Panc1 (cell line): ENCODE measurements at regions not wholly inside any gene's neighbourhood (a gene's known extent, or its start where the extent isn't known, plus 50 kb on each side); places are given as distances from the start of the nearest gene placed in this dataset.

Source experiments
- ATAC-seq: fragments of 200-7000 bp; cut with Tn5 transposase; 2 replicates; pipeline ENCODE4 v1.9.1; 2020; ENCODE audit warnings: mild to moderate bottlenecking, moderate library complexity
- BruUV-seq: library from RNA; stranded (reverse); fragments of 400-500 nt; replicated peaks from 2 replicates; lab custom pipeline; 2021; lab: Mats Ljungman, UMichigan
- CTCF ChIA-PET: fragments of 300-600 bp; sonication (Branson Sonifier 250); formaldehyde crosslinking; loops from one replicate; lab custom pipeline; 2022; ENCODE audit warnings: antibody characterized with exemption; lab: Charles Lee
- POLR2A ChIA-PET: fragments of 300-600 bp; sonication (Branson Sonifier 250); formaldehyde crosslinking; loops from one replicate; lab custom pipeline; 2022; ENCODE audit warnings: antibody characterized with exemption; lab: Charles Lee
- DNase-seq: peaks from one replicate; pipeline ENCODE4 v3.0.0-alpha.2; 2010; ENCODE audit warnings: low read depth, low spot score
- H3K27ac ChIP-seq: 2 replicates; pipeline ENCODE4 v1.5.1; 2011; ENCODE audit warnings: mild to moderate bottlenecking, low read length, inconsistent platforms
- H3K27me3 ChIP-seq: fragments of 200-500 bp; sonication (Bioruptor generic); 2 replicates; pipeline ENCODE4 v1.6.0; 2014; ENCODE audit warnings: low read length, inconsistent platforms; ENCODE audit not compliant: control insufficient read depth, insufficient read depth
- H3K36me3 ChIP-seq: fragments of 200-500 bp; sonication (Bioruptor generic); 2 replicates; pipeline ENCODE4 v1.5.1; 2014; ENCODE audit warnings: inconsistent platforms, mild to moderate bottlenecking, low read length, moderate library complexity; ENCODE audit not compliant: control insufficient read depth, insufficient read depth
- H3K4me1 ChIP-seq: 2 replicates; pipeline ENCODE4 v1.5.1; 2011; ENCODE audit warnings: inconsistent platforms, mild to moderate bottlenecking, low read length, moderate library complexity; ENCODE audit not compliant: control insufficient read depth, insufficient read depth
- H3K4me3 ChIP-seq, 2 experiments: 2 replicates each; pipeline ENCODE4 v1.5.1; 2011 to 2012; ENCODE audit warnings: low read depth in 2 of 2, low read length in 2 of 2, mild to moderate bottlenecking in 2 of 2, inconsistent platforms in 1 of 2, moderate library complexity in 1 of 2
- H3K9me3 ChIP-seq: fragments of 200-500 bp; sonication (Bioruptor generic); 2 replicates; pipeline ENCODE4 v1.5.1; 2014; ENCODE audit warnings: low read depth, mild to moderate bottlenecking, inconsistent platforms, low read length, moderate library complexity; ENCODE audit not compliant: control insufficient read depth, insufficient read depth
- POLR2AphosphoS5 ChIP-seq: IDR thresholded peaks from 2 replicates; pipeline ENCODE4 v1.6.1; 2012; ENCODE audit warnings: mild to moderate bottlenecking, low read depth, low read length, moderate library complexity
- SIN3A ChIP-seq: IDR thresholded peaks from 2 replicates; pipeline ENCODE4 v1.6.1; 2012; ENCODE audit warnings: low read depth, mild to moderate bottlenecking, low read length, moderate library complexity, borderline replicate concordance; ENCODE audit not compliant: insufficient read depth
- TCF7L2 ChIP-seq: IDR thresholded peaks from 2 replicates; pipeline ENCODE4 v1.6.1; 2011; ENCODE audit warnings: mild to moderate bottlenecking, low read depth, low read length, inconsistent platforms
- in situ Hi-C: cut with HindIII; loops from 2 replicates; pipeline ENCODE4 v1.10.0; 2016; ENCODE audit warnings: low sequenced_read_pairs, low pct_unique_long_range_greater_than_20kb
- intact Hi-C: fragments of 100-400 bp; cut with micrococcal nuclease; formaldehyde crosslinking; loops from one replicate; pipeline ENCODE4 v1.10.0; 2022; ENCODE audit not compliant: unreplicated experiment
- TF ChIP-seq, protein P1 (sequence below): fragments of 450-650 bp; IDR thresholded peaks from 2 replicates; pipeline ENCODE4 v1.5.1; 2017; ENCODE audit warnings: mild to moderate bottlenecking
- TF ChIP-seq, protein P2 (sequence below), 2 experiments: IDR thresholded peaks; 2 replicates each; pipeline ENCODE4 v1.6.1; 2011 to 2012; ENCODE audit warnings: low read depth in 2 of 2, control low read depth in 1 of 2, low read length in 1 of 2, mild to moderate bottlenecking in 1 of 2, moderate library complexity in 1 of 2; ENCODE audit not compliant: insufficient read depth in 1 of 2

DNA sequence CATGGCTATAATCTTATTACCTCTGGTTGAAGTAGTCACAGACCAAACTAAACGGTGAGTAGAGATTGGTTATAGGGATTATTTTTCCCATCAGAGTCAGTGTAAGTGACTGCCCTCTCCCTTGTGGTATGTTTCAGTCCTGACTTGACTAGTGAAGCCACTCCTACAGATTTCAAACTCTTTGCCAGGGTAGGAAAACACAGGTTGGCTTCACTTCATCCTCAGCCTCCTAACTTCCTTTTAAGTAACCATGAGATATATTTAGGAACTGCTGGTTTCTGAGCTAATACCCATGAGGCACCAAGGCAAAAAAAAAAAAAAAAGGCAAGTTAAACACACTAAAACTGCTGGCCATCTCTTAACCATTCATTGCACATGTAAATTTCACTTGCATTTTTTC, 349.2 kb upstream of the MCTP2 start:
- Histone ChIP-seq H3K36me3 (no peaks in the 10 kb centered on the region), H3K27me3 (no peaks in the 10 kb centered on the region), H3K9me3 (no peaks in the 10 kb centered on the region), H3K27ac (no peak overlapping the region), H3K4me3 (no peak overlapping the region), H3K4me1 (no peaks in the 10 kb centered on the region)
- POLR2A ChIA-PET, result no interaction called here
- BruUV-seq, result no TSS peak
- CTCF ChIA-PET, result no interaction called here
- DNase-seq, result no peak
- in situ Hi-C loops (no loop called here), intact Hi-C loops (no loop called here)
- ATAC-seq, result no peak
- TF ChIP-seq, protein P1, sequence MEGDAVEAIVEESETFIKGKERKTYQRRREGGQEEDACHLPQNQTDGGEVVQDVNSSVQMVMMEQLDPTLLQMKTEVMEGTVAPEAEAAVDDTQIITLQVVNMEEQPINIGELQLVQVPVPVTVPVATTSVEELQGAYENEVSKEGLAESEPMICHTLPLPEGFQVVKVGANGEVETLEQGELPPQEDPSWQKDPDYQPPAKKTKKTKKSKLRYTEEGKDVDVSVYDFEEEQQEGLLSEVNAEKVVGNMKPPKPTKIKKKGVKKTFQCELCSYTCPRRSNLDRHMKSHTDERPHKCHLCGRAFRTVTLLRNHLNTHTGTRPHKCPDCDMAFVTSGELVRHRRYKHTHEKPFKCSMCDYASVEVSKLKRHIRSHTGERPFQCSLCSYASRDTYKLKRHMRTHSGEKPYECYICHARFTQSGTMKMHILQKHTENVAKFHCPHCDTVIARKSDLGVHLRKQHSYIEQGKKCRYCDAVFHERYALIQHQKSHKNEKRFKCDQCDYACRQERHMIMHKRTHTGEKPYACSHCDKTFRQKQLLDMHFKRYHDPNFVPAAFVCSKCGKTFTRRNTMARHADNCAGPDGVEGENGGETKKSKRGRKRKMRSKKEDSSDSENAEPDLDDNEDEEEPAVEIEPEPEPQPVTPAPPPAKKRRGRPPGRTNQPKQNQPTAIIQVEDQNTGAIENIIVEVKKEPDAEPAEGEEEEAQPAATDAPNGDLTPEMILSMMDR, result no peak
- TF ChIP-seq SIN3A (no peak), POLR2AphosphoS5 (no peak), TCF7L2 (no peak)
- TF ChIP-seq, protein P2, sequence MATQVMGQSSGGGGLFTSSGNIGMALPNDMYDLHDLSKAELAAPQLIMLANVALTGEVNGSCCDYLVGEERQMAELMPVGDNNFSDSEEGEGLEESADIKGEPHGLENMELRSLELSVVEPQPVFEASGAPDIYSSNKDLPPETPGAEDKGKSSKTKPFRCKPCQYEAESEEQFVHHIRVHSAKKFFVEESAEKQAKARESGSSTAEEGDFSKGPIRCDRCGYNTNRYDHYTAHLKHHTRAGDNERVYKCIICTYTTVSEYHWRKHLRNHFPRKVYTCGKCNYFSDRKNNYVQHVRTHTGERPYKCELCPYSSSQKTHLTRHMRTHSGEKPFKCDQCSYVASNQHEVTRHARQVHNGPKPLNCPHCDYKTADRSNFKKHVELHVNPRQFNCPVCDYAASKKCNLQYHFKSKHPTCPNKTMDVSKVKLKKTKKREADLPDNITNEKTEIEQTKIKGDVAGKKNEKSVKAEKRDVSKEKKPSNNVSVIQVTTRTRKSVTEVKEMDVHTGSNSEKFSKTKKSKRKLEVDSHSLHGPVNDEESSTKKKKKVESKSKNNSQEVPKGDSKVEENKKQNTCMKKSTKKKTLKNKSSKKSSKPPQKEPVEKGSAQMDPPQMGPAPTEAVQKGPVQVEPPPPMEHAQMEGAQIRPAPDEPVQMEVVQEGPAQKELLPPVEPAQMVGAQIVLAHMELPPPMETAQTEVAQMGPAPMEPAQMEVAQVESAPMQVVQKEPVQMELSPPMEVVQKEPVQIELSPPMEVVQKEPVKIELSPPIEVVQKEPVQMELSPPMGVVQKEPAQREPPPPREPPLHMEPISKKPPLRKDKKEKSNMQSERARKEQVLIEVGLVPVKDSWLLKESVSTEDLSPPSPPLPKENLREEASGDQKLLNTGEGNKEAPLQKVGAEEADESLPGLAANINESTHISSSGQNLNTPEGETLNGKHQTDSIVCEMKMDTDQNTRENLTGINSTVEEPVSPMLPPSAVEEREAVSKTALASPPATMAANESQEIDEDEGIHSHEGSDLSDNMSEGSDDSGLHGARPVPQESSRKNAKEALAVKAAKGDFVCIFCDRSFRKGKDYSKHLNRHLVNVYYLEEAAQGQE (IDR thresholded peaks at IDR 0.05; ENCODE audit: insufficient read depth in 1 of 2, low read depth in 2 of 2, low read length in 1 of 2), result no peak

DNA sequence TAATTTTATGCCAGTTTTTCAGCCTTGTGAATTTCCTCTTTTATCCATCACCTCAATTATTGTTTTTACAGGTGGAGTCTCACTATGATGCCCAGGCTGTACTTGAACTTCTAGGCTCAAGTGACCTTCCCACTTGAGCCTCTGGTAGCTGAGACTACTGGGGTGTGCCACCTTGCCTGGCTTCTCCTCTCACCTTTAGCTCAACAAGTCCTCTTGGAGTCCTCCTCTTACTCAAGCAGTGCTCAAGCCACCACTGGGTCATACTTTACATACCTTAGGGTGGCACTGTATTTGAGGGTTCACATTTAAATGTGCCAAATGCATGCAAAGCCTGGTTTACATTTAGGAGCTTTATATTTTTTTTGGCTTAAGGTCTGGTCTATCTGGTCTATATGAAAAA, 350.1 kb upstream of the MCTP2 start:
- no peak overlapping the region for H3K4me3 ChIP-seq
- no peaks in the 10 kb centered on the region for H3K27me3 ChIP-seq
- CTCF ChIA-PET, result no interaction called here
- H3K4me1 ChIP-seq, result no peaks in the 10 kb centered on the region
- intact Hi-C loops (no loop called here), in situ Hi-C loops (no loop called here)
- TF ChIP-seq SIN3A, result no peak
- TF ChIP-seq, protein P1, result no peak
- no peak for TF ChIP-seq POLR2AphosphoS5
- TF ChIP-seq, protein P2 (IDR thresholded peaks at IDR 0.05; ENCODE audit: insufficient read depth in 1 of 2, low read depth in 2 of 2, low read length in 1 of 2), result no peak
- no peak for TF ChIP-seq TCF7L2
- H3K27ac ChIP-seq, result no peak overlapping the region
- DNase-seq (no peak), ATAC-seq (no peak)
- H3K9me3 ChIP-seq, result no peaks in the 10 kb centered on the region
- POLR2A ChIA-PET, result no interaction called here
- H3K36me3 ChIP-seq, result no peaks in the 10 kb centered on the region
- no TSS peak for BruUV-seq
